ENCODE measurements at regions not wholly inside any gene's neighbourhood (a gene's known extent, or its start where the extent isn't known, plus 50 kb on each side); places are given as distances from the start of the nearest gene placed in this dataset.

GRCh38 chr12:131491155-131491554, 219.7 kb upstream of the SFSWAP start:
- Histone ChIP-seq H3K27ac (no peak overlapping the region), H3K9me3 (no peaks in the 10 kb centered on the region), H3K36me3 (no peaks in the 10 kb centered on the region), H3K27me3 (peaks cover 0 to 17% (median 0%) of the 10 kb centered on the region in 4 donors), H3K4me1 (peaks cover 0 to 16% (median 6%) of the 10 kb centered on the region in 3 donors), H3K4me3 (no peak overlapping the region)
- no peak for DNase-seq
- 100% methylated on average over 1 of the region's 1 CpG for WGBS, 2 donors
- TF ChIP-seq CTCF (IDR thresholded peaks at IDR 0.05) (no peak), POLR2A (IDR thresholded peaks at IDR 0.05) (no peak)
- intact Hi-C loops (cut with DNase I): no loop called here

- WGBS, 2 donors: no CpG with 5 or more reads among the region's 3 CpGs
- peaks cover 0 to 16% (median 6%) of the 10 kb centered on the region in 3 donors for H3K4me1 ChIP-seq
- DNase-seq: no peak
- H3K4me3 ChIP-seq: no peak overlapping the region
- no peaks in the 10 kb centered on the region for H3K9me3 ChIP-seq
- H3K36me3 ChIP-seq: no peaks in the 10 kb centered on the region
- TF ChIP-seq CTCF (IDR thresholded peaks at IDR 0.05) (no peak), POLR2A (IDR thresholded peaks at IDR 0.05) (no peak)
- peaks cover 0 to 17% (median 0%) of the 10 kb centered on the region in 4 donors for H3K27me3 ChIP-seq
- intact Hi-C loops (cut with DNase I): no loop called here
- H3K27ac ChIP-seq: no peak overlapping the region
Measured at GRCh38 chr12:131491916-131492490, 218.9 kb upstream of the SFSWAP start.

GRCh38 chr12:131493068-131493826, 217.6 kb upstream of the SFSWAP start:
- TF ChIP-seq CTCF (IDR thresholded peaks at IDR 0.05) (no peak), POLR2A (IDR thresholded peaks at IDR 0.05) (no peak)
- Histone ChIP-seq H3K36me3 (no peaks in the 10 kb centered on the region), H3K4me3 (no peak overlapping the region), H3K9me3 (no peaks in the 10 kb centered on the region), H3K4me1 (peaks cover 0 to 5% (median 4%) of the 10 kb centered on the region in 3 donors), H3K27ac (no peak overlapping the region), H3K27me3 (peaks cover 0 to 17% (median 0%) of the 10 kb centered on the region in 4 donors)
- 90% methylated on average over 2 of the region's 34 CpGs; no CpG with 5 or more reads in 1 of the 2 donors for whole genome bisulfite sequencing, 2 donors
- no peak for DNase-seq
- intact Hi-C loops (cut with DNase I): no loop called here

- no peak for DNase-seq
- Histone ChIP-seq H3K36me3 (no peaks in the 10 kb centered on the region), H3K27ac (no peak overlapping the region), H3K27me3 (peaks cover 0 to 17% (median 0%) of the 10 kb centered on the region in 4 donors), H3K4me3 (no peak overlapping the region), H3K4me1 (peaks cover 0 to 6% (median 3%) of the 10 kb centered on the region in 3 donors), H3K9me3 (no peaks in the 10 kb centered on the region)
- 85 to 97% methylated on average over 4 to 6 of the region's 24 CpGs for WGBS, 2 donors
- TF ChIP-seq CTCF (IDR thresholded peaks at IDR 0.05) (no peak), POLR2A (IDR thresholded peaks at IDR 0.05) (no peak)
- intact Hi-C loops (cut with DNase I): no loop called here
Measured at GRCh38 chr12:131494216-131494615, 216.7 kb upstream of the SFSWAP start.

All from esophagus squamous epithelium (tissue), 5 donors.